Middle frontal gyrus (tissue), 1 donor: ENCODE measurements at regions not wholly inside any gene's neighbourhood (a gene's known extent, or its start where the extent isn't known, plus 50 kb on each side); places are given as distances from the start of the nearest gene placed in this dataset.
A peak's percentile ranks its signal among the peaks of the same experiment; 100 is the strongest.

Experiments used
- DNase-seq: peaks from one replicate; pipeline ENCODE4 v3.0.0-alpha.2; 2015; ENCODE audit warnings: low spot score; ENCODE audit errors: extremely low spot score

DNA sequence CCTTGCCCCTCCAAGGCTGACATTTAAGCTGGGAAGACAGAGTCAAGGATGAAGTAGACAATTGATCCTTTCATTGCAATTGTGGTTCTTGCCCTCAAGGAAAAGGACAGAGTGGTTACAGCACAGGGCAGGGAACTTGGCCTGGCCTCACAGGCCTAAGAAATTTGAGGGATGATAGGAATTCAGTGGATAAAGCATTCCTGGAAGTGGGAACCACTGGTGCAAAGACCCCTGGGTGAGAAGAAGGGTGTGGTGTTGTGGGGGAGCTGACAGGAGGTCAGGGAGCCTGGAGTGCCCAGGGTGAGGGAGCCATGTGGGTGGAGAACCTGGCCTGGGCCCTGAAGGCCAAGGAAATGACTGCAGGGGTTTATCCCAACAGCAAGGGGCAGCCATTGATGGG lies 287.4 kb downstream of the UACA start:
- DNase-seq: no peak

DNA sequence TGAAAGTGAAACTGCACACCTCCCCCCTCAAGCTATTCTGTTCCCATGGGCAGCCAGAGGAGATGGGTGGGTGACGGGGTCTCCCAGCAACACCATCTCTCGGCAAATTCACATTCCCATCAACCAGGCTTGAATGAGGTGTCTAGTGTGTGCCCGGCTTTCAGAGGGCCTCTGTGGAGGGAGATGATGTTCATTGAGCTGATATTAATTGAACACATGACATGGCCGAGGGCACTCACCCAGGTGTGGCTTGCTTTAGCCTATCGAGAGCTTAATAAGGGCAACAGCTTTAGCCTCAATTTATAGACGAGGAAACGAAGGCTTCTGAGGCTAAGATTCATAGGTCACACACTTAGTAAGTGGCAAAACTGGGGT lies 288.0 kb downstream of the UACA start:
- DNase-seq: no peak

DNA sequence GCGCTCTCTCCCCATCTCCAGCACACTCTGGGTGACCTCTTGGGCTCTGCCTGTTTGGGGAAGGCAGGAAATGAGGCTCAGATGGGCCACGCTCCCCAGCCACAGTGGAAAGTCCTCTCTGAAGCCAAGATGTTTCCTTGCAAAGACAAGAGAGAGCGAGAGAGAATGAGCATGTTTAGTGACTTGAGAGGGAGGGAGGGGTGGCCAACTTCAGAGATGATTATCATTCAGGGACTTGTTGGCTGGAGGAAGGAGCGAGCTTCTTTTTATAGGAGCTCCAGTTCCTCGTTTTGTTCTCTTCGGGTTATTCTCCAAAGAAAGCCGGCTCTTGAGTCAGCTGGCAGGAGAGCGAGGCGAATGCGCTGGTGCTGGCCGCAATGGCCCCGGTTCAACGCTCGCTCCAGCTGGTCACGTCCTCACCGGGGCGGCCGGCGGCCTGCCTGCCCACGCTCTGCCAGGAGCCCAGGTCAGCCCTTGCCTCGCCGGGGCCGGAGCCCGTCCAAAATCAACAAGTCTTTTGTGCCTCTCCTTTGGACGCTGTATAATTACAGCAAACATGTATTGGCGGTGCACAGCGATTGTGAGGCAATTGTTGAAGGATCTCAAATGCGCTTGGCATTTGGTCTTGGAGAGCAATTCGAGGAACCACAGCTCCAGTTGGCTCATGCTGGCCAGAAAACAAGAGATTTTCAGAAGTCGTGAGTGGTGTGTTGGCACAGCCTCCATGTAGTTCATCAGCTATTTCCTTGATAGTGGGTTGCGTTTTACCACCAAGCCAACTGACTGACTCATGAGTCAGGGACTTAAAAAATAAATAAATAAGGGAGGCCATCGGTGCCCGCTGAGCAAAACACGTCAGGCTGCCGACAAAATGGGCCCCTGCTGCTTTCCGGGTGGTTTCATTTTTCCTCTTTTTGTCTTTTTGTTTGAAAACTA lies 288.6 kb downstream of the UACA start:
- no peak for DNase-seq

DNA sequence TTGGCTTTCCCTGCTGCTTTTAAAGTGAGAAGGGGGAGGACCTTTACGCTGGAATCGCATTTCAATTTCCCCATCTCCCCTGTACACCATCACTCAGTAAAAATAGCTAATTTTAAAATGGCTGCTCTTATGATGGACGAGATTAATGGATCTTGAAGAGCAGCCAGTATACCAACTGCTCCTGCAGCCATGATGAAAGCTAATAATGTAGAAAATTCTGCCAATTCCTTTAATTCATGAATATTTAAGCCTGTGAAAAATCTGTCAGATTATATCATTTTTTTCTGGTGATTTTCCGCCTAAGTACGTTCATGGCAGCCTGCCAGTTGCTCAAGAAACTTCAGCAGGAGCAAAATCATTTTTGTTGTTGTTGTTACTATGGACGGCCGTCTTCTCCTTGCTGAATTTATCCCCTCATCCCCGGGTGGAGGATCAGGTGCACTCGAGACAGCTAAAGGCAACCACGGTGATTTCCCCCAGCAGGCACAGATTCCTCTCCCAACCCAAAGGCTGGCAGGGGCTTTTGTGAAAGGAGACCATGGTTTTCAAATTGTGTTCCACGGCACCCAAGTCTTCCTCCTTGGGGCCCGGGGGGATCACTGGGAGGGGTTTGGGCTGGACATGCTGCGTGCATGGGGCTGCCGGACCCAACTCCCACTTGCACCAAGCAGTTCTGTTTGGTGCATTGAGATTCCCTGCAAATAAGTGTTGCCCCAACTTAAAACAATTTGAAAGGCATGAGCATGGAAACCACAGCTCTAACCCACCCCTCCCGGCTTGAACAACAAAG lies 289.6 kb downstream of the UACA start:
- DNase-seq: no peak

DNA sequence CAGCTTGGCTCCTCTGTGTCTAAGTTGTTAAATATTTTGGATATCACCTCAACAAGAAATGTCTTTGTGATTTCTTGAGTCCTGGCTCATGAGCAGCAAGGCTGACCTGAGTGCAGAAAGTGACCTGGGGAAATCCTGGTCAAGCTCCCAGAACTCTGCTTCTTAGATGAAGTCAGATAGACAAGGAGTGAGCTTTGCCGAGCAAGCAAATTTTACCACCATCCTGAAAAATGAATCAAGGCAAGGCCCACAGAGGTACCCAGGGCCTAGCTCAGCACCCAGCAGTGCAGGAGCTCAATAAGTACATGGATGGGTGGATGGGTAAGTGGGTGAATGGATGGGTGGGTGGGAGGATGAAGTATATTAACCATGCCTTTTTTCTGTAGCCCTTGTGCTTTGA lies 291.8 kb downstream of the UACA start:
- DNase-seq: no peak

DNA sequence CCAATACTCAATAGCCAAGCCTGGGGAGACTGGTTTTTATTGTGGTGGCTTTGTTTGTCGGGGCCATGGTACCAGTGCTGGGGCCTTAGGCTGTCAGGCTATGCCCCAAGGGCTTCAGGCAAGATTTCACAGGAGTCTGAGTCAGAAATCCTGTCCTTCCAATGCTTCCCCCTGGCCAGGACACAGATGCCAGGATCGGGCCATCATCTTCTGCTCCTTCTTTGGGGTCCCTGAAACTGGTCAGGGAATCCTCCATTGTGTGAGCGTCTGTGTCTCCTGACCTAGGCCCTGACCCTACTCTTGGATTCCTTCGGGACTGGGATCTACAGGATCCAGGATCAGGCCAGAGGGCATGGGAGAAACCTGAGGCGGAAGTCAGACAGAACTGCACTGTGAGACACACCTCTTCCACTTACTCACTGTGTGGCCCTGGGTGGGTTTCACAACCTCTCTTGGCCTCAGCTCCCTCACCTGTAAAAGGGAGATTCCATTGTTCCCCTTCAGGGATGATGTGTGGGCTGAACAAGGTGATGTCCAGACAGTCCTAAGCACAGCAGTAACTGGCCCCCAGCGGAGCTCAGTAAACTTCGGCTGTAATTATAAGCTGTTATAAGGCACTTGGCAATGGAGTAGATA lies 292.7 kb downstream of the UACA start:
- DNase-seq: no peak

DNA sequence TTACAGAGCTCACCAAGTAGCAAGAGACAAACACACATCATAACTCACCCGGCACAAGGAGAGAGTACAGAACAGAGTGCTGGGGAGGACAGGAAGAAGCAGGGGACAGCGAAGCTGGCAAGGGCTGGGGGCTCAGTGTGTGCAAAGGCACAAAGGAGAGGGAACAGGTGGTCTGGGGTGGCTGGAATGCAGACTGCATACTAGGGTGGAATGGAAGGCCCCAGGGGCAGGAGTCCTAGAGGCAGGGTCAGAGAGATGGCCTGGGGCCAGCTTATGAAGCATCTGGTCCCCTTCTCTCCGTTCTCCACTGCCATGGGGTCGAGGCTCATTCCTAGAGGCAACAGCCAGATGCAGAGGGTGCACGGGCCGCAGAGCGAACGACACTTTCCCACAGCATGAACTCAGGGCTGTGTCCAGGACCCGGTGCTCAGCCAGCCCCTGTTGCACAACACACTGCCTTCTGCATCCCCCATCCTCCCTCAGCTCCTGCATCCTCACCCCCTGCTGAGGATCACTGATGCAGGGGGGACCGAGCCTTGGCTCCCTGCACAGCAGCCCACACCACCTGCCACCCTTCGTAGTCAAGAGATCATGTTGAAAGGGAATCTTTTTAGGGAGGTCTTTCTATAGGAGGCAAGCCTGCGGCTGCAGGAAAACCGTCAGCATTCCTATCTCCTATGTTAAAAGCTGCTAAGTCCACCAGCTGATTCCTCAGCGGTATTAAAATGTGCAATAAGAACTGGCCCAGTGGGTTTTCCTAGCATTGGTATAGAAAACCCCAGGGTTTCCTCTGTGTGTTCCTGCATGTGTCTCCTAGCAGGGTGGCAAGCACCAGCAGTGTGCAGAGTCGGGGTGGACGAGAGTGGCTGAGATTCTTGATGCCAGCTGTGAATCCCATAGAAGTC lies 293.5 kb downstream of the UACA start:
- DNase-seq: no peak

DNA sequence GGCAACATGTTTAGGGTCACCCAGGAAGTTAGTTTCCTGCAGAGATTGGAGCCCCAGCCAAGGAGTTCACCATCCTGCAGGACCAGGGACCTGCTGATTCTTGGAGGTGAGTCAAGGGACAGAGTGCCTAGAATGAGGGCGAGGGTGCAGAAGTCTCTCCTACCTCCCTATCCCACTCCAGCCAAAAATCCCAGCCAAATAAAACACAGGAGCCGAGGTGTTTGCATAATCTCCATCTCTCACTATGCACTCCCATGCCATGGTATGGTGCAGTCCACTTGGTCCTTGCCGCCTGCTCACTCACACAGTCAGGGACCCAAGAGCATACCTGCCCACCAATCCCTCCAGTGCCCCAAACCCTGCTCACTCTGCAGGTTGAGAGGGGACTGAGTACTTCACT lies 294.2 kb downstream of the UACA start:
- DNase-seq: no peak

DNA sequence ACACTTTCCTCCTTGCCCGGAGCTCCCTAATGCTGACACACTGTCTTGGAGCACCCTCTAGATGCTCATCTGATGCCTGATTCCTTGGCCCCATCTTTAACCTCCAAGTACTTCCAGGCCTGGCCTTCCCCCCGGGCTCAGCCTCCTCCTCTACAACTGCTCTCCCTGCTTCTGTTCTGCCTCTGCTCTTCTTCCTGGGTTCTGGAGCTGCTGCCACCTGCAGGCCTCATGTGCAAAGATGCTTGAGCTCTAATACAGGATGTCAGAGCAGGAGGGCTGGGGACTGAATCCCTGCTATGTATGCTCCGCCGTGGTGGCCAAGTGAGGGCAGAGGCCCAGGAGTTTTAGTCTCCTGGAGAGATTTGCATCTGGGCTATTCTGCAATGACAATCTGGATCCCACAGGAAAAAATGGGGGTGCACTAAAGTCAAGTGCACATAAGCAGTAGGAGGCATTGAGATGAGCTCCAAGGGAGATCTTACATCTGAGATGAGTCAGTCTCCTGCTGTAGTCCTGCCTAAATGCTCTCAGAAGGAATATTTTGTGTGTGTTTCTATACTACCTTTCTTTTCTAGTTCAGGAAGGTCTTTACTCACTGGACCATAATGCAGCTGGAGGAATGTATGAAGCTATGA lies 296.3 kb downstream of the UACA start:
- peak; percentile 22 for DNase-seq

DNA sequence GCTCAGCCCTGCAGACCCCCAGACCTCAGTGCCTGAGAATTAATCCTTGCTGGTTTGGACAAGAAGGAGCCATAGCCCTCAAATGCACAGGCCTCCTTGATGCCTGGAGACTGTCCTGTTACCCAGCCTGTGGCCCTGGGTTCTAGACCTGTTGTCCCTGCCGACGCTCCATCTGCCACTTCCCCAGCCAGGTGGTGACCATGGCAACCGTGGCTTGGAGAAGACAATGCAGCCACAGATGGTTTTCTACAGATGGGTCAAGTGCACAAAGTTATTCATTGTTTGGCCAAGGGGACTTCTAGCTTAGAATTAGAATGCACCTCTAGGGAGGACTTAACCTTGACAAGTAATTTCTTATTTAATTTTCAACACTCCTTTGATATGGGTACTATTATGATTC lies 297.1 kb downstream of the UACA start:
- DNase-seq: no peak

DNA sequence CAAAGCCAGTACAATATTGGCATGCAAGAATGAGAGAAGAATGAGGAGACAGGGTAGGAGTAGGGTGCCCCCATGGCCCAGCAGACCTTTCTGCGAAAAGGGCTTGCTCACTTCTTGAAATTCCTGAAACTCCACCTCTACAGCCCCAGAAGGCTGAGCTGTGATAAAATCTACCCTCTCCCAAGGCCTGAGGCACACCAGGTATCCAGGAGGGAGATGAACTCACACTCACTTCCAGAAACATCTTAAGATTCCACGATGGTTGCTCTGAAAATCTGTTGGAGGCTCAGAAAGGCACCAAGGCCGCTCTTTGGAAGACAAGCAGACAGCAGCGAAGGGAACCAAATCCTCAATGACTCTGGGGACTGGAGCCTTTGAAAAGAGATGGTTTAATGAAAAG lies 297.5 kb downstream of the UACA start:
- DNase-seq: no peak

DNA sequence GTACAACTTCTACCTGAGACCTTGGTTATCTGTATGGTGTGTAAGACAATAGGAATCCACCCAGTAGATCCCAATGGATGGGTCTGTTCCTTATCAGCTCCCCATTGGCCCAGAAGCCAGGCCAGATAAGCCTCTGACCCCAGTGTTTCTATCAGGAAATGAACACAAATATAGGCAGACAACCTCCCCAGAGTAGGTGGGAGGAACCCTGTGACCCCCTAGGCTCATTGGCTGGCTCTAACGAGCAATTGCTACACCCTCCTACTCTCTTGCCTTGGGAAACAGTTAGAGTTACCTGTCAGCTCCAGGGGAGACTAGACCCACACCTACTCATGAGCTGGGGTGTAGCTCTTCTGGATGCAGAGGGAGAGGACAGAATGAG lies 299.9 kb downstream of the UACA start:
- DNase-seq: no peak

DNA sequence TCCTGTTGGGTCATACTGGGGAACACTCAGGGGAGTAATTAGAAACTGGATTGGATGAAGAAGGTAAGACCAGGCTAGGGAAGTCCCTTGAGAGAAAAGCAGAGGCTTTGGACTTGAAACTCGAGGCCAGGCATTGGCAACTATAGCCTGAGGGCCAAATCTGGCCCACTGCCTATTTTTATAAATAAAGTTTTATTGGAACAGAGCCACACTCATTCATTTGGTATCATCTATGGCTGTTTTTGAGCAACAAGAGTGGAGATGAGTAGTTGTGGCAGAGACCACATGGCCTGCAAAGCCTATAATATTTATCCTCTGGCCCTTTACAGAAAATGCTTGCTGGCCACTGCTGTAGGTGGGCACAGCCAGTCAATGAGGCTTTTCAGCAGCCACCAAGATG lies 301.4 kb downstream of the UACA start:
- no peak for DNase-seq

DNA sequence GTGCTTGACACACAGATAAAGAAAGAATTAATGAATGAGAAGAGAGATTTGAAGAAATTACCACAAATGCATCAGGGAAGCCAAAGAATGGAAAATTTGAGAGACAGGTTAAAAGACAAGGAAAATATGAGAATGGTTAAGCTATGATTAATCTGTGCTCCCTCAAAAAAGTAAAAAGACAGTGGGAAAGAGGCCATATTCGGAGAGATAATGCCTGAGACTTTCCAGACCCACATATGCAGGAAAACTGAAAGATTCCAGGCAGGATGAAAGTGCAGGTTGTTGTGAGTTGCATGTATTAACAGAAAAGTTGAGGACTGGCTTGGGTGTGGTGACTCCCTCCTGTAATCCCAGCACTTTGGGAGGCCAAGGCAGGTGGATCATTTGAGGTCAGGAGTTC lies 302.3 kb downstream of the UACA start:
- no peak for DNase-seq

DNA sequence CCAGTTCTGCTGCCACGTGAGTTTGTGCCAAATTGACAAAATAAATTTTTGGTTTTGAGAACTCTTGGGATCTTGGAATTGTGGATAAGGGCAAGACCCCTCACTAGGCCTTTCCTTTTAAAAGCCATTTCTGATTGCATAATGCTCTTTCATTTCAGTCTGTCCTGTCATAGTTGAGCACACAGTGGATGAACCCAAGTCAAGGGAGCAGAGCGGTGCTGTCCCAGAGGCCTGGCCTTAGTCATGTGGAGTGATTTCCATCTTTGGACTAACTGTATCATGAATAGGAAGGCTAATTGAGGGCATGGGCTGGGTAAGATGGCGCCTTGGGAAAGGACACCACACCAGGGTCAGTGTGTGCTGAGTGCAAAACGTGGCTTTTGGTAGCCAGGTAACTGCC lies 304.0 kb downstream of the UACA start:
- no peak for DNase-seq

DNA sequence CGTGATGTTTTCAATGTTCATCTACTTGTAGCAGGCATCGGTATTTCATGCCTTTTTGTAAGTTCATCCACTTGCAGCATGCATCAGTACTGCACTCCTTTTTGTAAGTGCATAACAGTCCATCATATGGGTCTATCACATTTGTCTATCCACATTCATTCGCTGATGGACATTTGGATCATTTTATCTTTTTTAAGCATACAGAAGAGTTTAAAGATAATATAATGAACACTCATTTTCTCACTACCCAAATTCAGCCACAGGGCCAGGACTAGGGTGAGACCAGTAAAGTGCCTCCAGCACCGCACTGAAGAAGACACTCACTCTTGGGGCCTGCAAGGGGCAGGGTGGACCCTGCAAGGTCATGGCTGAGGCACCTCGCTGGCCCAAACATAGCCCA lies 309.6 kb downstream of the UACA start:
- DNase-seq: no peak

DNA sequence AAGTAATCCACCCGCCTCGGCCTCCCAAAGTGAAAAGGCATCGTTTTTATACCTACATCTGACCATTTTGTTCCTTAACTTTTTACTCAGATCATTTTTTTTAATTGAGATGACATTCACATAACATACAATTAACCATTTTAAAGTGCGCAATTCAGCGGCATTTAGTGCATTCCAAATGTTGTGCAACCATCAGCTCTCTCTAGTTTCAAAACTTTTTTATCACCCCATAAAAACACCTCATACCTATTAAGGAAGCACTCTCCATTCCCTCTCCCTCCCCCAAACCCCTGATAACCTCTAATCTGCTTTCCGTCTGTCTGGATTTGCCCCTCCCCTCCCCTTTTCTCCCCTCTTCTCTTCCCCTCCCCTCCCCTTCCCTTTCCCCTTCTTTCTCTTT lies 310.1 kb downstream of the UACA start:
- DNase-seq: no peak

DNA sequence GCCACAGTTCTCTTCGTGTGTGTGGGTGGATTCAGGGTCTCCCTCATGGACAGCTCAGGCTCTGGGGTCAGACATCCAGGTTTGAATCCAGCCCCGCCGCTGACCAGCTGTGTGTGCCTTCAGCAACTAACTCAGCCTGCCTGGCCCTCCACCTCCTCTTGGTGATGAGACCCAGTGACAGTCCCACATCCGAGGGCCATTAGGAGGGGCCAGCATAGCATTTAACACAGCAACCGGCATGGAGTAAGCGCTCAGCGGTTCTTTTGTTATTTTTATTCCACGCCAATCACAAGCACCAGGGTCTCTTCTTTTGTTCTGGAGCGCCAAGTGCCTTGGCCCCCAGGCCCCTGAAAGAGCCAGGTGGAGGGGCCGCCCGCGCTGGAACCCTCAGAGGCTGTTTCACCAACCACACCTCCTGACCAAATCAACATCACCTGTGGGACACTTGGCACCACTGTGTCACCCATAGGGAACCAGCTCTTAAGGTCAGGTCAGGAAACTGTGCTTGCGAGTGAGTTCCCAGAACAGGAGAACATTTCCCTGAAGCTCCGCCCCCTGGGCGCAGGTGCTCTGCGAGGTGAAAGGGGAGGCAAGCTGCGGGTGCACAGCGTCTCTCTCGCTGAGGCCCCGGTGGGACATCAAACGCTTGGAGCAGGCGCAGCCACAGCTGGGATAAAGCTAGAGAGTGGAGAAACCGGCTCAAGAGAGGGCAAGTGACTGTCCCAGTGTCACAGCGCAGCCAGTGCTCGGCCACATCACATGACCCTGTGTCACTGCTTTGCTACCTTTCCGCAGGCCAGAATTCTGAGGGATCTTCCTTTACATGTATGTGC lies 311.3 kb downstream of the UACA start:
- DNase-seq: no peak

DNA sequence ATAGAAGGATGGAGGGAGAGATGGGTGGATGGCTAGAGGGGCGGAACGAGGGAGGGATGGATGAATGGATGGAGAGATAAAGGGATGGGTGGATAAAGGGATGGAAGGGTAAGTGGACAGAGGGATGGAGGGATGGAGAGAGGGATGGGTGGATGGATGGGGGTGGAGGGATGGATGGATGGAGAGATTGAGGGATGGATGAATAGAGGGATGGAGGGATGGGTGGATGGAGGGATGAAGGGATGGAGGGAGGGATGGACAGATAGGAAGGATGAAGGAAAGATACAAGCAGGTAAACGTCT lies 313.3 kb downstream of the UACA start:
- DNase-seq: no peak
